Right renal cortex interstitium (tissue), 3 donors: ENCODE measurements at regions not wholly inside any gene's neighbourhood (a gene's known extent, or its start where the extent isn't known, plus 50 kb on each side); places are given as distances from the start of the nearest gene placed in this dataset.

Source experiments
- DNase-seq, 3 donors: peaks; one replicate each; pipeline ENCODE4 v3.0.0-alpha.2; 2013; ENCODE audit warnings: low read depth in 3 of 3, low spot score in 2 of 3

DNA sequence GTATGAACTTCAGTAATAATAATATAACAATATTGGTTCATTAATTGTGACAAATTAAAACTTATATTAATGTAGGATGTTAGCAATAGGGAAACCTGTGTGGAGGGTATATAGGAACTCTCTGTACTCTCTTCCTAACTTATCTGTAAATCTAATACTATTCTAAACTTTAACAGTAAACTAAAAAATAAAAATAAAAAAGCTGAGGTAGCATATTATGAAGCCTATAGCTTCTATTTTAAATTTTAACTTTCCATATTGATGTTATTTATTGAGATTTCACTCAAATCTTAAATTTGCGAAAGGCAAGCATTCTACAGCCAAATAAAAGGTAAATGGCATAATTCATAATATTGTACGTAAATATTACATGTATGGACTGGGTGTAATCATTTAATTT, 326.4 kb downstream of the MEI4 start:
- no peak for DNase-seq

DNA sequence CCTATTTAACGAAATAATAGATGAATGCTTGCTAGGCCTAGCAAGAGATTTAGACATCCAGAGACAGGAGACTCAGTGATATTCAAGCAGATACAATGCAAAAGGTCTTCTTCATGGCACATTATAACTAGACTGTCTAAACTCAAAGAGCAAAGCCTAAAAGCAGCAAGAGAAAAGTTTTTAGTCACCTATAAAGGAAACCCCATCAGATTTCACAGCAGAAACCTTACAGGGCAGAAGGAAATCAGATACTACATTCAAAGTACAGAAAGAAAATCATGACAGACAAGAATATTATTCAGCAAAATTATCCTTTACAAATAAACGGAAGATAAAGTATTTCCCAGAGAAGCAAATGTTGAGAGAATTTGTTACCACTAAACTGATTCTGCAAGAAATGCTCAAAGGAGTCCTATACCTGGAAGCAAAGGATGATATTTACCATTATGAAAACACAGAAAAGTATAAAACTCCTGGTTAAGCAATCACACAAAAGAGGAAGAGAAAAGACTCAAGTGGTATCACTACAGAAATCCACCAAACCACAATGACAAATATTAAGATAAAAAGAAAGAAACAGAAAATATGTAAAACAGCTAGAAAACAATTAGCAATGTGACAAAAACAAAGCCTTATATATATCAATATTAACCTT, 333.7 kb downstream of the MEI4 start:
- DNase-seq: no peak

DNA sequence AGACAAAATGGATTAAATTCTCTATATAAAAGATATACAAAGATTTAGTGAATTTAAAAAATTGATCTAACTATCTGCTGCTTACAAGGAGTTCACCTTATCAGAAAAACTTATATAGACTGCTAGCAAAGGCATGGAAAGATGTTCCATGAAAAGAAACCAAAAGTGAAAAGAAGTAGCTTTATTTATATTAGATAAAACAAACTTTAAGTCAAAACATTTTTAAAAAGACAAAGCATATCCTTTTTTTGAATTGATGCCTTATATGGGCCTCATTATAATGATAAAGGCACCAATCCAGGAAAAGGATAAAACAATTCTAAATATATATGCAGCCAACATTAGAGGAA, 334.2 kb downstream of the MEI4 start:
- no peak for DNase-seq

DNA sequence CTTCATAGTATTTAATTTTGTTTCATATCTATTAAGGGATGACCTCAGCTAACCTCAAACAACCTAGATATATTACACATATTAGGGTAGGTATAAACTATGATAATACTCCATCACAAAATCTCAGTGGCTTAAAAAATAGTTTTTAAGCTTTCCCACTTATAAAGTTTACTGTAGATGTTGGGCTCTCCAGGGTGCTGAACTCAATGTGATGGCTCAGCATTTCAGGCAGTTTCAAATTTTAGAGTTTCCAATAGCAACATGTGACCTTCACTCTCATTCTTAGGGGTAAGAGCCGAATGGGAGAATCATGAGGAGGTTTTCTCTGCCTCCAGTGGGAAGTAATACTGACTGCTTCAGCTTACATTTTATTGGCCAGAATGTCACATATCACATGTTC, 357.3 kb downstream of the MEI4 start:
- DNase-seq: no peak

DNA sequence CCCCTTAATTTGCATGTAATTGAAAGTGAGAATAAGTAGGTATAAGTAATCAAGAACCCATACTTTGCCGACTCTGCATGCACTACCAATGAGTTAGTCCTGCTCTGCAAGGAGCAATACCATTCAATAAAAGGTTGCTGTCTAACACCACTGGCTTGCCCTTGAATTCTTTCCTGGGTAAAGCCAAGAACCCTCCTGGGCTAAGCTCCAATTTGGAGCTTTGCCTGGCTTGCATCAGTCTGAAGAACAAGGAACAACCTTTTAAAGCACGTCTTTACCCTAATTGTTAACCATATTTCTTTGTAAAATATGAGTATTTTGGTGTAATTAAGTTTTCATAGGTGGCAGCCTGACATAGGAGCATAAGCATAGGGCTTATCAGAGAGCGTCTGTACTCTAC, 367.7 kb downstream of the MEI4 start:
- no peak for DNase-seq

DNA sequence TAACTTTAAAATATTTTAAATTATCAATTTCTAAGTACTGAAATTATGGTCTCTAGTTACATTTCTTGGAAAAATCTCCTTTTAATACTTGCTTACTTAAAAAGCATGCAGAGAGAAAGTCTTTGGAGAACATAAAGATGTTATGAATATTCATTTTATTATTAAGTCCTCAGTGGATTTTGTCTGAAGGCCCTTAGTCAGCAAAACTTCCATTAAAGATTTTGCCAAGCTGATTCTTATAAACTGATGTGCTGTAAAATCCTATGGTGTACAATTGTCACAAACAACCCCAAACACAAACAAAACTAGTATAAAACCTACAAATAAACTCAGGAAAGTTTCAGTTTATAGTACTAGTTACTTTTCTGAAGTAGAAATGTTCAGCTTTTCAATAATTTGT, 372.7 kb downstream of the MEI4 start:
- DNase-seq: no peak

DNA sequence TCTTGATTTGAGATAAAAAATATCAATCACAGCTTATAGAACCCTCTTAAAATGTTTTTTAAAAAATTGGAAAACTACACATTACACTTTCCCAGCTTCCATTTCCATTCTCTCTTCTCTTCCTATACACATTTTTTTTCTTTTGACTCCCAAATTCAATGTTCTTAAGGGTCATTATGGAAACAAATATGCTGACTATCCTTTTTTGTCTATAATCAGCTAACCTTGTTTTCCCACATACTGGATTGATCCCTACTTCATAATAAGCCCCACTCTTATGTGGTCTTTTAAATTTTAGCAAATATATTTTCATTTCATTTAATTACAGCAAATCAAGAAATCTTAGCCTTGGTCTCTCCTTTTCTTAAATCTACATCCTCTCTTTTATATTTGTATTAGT, 378.4 kb downstream of the MEI4 start:
- no peak for DNase-seq

DNA sequence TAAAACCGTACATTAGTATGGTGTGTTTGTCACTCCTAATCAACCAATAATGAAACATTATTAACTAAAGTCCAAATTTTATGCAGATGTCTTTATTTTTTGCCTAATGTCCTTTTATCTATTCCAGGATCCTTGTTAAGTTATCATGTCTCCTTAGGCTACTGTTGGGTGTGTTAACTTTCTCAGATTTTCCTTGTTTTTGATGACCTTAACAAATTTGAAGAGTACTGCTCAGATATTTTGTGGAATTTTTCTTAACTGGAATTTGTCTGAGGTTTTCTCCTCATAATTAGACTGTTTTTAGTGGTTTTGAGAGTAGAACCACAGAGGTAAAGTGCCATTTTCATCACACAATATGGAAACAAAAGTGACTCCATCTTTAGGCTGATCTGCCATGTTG, 406.3 kb downstream of the MEI4 start:
- no peak for DNase-seq

DNA sequence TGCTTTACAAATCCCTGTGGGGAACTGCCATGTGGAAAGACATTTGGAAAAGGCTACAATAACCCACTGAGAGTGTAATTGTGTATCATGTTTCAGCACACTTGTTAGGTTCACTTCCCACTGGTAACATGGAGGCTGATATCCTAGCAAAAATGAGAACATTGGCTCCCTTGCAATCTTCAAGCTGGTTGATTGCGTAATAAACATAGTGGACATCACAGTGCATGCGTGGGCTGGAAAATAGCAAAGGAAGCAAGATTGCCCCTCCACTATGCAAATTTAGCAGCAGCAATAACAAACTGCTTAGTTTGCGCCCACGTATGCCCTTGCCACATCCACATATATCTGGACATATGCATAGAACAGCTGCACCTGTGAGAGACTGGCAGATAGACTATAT, 410.2 kb downstream of the MEI4 start:
- no peak for DNase-seq

DNA sequence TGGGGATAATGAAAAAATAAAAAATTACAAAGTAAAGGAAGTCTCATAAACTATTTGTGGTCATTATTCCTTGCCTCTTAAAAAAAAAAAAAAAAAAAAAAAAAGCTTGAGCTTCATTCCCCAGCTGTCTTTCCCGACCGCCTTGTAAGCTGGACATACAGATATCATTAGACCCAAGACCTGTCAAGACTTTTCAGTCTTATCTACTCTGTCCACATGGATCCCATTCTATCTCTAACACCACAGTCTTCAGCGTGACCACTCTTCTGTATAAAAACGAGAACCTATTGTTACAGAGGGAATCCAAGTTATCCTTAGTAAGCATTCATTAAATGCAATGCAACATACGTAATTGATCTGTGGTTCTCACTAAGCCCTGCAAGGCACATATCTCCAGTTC, 423.5 kb downstream of the MEI4 start:
- no peak for DNase-seq

DNA sequence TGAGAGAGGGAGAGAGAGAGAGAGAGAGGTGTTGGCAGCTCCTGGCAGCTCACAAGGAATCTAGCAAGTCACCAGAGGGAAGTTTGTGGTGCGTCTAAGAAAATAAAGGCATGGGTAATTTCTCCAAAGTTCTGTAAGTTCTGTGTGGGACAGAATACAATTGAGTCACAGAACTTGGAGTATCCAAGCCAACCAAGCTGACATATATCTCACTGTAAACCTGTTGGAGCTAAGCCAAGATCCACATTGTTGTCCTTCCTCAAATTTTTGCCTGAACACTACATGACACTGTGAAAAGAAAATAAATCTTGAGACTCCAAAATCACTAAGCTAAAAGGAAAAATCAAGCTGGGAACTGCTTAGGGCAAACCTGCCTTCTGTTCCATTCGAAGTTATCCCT, 436.7 kb downstream of the MEI4 start:
- DNase-seq: no peak

DNA sequence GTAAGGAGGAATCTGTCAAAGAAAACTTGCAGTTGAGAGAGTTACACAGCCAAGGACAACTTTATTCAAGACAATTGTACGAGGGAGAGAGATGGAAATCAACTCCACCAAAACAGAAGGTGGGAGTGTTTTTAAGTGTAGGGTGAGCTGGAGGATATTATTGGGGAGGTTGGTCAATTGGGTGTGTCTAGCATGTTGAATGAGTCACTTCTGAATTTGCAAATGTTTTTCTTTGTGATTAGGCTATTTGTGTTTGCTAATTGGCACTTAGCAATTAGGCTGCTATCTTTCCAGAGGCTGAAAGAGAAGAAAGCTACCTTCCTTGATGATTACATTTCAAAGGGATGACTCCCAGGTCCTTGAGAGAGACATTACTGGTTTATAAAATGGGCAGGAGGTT, 441.1 kb downstream of the MEI4 start:
- DNase-seq: no peak

DNA sequence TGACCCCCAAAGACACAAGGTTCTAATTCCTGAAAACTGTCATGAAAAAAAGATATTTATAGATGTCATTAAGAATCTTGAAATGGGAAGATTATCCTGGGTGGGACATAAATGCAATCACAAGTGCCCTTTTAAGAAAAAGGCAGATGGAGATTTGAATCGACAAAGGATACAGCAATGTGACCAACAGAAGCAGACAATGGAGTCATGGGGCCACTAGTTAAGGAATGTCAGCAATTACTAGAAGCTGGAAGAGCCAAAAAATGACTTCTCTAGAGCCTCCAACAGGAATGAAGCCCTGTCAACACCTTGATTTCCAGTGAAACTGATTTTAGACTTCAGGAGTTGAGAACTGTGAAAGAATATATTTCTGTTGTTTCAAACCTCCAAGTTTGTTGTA, 448.5 kb downstream of the MEI4 start:
- DNase-seq: no peak

DNA sequence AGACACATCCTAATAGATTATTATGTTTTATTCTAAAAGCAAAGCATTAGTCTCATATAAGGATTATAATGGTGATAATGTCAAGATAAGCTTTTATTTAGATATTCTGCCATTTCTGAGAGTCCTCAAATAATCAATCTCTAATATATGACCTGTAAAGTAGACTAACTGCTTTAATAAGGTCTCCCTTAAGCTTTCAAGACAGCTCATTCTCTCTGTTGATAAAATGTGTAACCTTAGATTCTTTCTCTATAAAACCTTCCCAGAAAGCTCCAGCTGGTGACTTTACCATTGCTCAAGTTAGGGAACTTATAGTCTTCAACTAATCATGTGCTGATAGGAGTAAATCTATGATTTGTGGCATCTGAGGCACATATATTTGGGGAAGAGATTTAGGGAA, 457.8 kb downstream of the MEI4 start:
- no peak for DNase-seq

DNA sequence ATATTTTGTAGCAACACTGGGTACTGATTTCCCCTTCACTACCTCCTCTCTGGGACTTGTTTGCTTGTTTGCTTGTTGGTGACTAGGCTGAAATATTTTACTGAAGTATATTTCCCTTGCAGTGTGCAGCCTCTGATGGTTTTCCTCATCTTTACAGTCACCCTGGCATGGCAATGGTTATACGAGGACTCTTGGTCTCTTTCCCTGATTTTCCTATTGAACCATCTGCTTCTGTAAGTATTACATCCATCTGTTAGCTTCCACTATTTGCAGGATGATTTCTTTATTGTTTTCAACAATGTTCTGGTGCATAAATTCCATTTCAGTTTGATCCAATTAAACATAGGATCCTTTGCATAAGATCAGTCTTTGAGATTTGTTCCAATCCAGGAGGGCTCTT, 465.1 kb downstream of the MEI4 start:
- no peak for DNase-seq

DNA sequence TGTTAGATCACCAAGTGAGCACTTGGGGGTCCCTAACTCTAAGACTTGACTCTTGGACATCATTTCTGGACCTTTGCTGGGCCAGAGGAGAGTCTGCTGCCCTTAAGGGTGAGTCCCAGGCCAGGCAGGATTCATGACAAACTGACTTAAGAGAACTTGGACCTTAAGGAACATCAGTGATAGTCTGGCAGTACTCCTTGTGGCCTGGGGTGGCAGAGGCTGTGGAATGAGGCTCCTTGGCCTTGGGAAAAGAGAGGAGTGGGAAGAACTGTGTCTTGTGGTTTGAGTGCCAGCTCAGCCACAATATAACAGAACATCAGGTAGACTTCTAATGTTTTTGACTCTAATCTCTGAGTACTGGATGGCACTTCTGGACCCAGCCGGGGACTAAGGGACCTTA, 478.7 kb downstream of the MEI4 start:
- no peak for DNase-seq

DNA sequence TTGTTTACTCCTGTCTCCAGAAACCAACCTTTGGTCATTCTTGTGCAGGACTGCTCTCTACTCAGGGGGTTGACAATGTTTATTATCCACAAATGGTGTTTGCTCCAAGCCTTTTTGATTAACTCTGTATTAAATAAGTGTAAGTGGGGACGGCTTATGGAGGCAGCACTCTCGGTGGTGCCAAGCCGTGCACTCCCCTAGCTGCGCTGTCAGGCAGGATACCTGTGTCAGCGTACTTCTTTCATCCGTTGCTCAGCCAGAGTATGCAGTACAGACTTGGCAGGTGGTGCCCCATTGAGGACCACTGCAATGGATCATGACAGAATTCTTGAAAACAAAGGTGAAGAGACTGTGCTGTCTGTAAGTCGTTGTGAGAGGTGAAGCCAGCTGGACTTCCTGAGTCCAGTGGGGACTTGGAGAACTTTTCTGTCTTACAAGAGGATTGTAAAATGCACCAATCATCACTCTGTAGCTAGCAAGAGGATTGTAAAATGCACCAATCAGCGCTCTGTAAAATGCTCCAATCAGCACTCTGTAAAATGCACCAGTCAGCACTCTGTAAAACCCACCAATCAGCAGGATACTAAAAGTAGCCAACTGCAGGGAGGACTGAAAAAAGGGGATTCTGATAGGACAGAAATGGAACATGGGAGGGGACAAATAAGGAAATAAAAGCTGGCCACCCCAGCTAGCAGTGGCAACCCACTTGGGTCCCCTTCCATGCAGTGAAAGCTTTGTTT, 480.0 kb downstream of the MEI4 start:
- DNase-seq: no peak

DNA sequence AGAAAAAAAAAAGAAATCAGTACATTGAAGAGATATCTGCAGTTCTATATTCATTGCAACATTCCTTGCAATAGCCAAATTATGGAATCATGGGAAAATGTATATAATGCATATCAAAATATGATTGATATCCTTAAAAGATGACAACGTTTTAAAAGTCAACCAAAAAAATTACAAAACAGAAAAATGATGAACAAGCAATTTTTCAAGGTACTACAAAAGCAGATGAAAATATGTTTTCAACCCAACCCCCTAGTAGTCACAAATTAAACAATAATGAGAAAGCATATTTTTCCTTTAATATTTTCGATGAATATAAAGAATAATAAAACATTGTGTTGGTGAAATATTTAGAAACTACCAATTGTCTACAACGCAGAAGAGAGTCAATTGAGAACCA, 497.6 kb downstream of the MEI4 start:
- no peak for DNase-seq

DNA sequence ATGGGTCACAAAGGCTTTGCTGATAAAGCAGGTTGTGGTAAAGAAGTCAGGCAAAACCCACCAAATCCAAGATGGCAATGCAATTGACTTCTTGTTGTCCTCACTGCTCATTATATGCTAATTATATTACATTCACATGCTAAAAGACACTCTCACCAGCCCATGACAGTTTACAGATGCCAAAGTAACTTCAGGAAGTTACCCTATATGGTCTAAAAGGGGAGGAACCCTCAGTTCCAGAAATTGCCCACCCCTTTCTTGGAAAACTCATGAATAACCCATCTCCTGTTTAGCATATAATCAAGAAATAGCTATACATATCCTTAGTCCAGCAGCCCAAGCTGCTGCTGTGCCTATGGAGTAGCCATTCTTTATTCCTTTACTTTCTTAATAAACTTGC, 501.1 kb downstream of the MEI4 start:
- no peak for DNase-seq

DNA sequence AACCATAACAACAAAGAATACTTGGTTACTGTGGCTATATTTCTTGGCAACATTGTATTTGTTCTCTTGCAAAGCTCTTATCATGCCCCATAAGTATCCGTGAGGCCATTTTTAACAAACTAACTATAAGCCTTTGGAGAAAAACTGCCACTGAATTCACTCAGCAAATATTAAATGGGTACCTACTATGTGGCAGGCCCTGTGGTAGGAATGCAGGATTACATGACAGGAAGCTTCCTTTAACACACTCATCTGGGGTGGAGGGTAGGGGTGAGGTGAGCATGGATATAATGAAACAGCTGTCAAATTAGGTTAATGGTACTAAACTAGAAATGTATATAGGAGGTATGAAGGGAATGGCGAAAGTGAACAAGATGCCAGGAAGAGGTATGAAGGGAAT, 504.8 kb downstream of the MEI4 start:
- DNase-seq: no peak

DNA sequence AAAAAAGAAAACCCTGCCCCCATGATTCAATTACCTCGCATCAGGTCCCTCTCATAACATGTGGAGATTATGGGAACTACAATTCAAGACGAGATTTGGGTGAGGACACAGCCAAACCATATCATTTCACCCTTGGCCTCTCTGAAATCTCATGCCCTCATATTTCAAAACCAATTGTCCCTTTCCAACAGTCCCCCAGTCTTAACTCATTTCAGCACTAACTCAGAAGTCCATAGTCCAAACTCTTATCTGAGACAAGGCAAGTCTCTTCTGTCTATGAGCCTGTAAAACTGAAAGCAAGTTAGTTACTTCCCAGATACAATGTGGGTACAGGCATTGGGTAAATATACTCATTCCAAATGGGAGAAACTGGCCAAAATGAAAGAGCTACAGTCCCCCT, 536.1 kb downstream of the MEI4 start:
- no peak for DNase-seq

DNA sequence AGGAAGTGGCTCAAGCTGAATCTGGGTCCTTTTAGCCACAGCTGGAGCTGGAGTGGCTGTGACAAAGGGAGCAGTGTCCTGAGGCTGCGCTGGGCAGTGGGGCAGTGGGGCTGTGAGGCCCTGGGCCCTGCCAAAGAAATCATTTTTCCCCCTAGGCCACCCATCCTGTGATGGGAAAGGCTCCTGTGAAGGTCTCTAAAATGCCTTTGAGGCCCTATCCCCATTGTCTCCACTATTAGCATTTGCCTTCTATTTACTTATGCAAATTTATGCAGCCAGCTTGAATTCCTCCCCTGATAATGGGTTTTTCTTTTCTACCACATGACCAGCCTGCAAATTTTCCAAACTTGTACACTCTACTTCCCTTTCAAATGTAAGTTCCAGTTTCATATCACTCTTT, 539.2 kb downstream of the MEI4 start:
- no peak for DNase-seq

DNA sequence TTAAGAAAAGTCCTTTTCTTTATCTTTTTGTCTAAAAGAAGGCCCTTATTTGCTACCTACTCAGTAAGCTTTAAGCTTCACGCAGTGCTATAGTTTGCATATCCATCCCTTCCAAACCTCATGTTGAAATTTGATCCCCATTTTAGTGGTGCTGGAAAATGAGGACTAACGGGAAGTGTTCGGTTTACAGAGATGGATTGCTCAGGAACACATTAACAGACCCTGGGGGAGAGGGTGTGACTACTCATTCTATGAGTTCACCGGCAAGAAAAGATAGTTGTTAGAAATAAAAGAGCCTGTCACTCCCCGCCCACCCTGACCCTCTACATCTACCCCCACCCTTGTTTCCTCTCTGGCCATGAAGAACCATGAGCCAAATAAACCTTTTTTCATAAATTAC, 546.2 kb downstream of the MEI4 start:
- DNase-seq: no peak
